Muscle layer of duodenum (tissue), 2 donors: ENCODE measurements at regions not wholly inside any gene's neighbourhood (a gene's known extent, or its start where the extent isn't known, plus 50 kb on each side); places are given as distances from the start of the nearest gene placed in this dataset.

ENCODE experiments used
- H3K27ac ChIP-seq: one replicate; pipeline ENCODE4 v1.7.0; 2013; ENCODE audit warnings: mild to moderate bottlenecking, low read length
- H3K27me3 ChIP-seq: one replicate; pipeline ENCODE4 v1.7.0; 2013; ENCODE audit warnings: low read depth, mild to moderate bottlenecking, control low read depth, low read length
- H3K36me3 ChIP-seq, 2 donors: one replicate each; pipeline ENCODE4 v1.7.0; 2013; ENCODE audit warnings: low read length in 2 of 2, control low read depth in 1 of 2, mild to moderate bottlenecking in 1 of 2; ENCODE audit not compliant: insufficient read depth in 2 of 2, control insufficient read depth in 1 of 2
- H3K4me1 ChIP-seq, 2 donors: one replicate each; pipeline ENCODE4 v1.7.0; 2013; ENCODE audit warnings: low read length in 2 of 2, mild to moderate bottlenecking in 2 of 2, control low read depth in 1 of 2, moderate library complexity in 1 of 2; ENCODE audit not compliant: insufficient read depth in 2 of 2, control insufficient read depth in 1 of 2
- H3K4me3 ChIP-seq, 2 donors: one replicate each; pipeline ENCODE4 v1.7.0; 2013; ENCODE audit warnings: low read length in 2 of 2, low read depth in 1 of 2, mild to moderate bottlenecking in 1 of 2
- H3K9me3 ChIP-seq, 2 donors: one replicate each; pipeline ENCODE4 v1.7.0; 2013; ENCODE audit warnings: low read length in 2 of 2, control low read depth in 1 of 2, mild to moderate bottlenecking in 1 of 2; ENCODE audit not compliant: control insufficient read depth in 1 of 2
- donor health status: healthy.

- Histone ChIP-seq H3K27me3 (no peaks in the 10 kb centered on the region), H3K9me3 (no peaks in the 10 kb centered on the region), H3K27ac (no peak overlapping the region), H3K36me3 (no peaks in the 10 kb centered on the region), H3K4me3 (no peak overlapping the region), H3K4me1 (no peaks in the 10 kb centered on the region)
These were observed 108.1 kb upstream of the IGFBP3 start for GRCh38 chr7:46029111-46029704.

GRCh38 chr7:46028246-46028645, 107.2 kb upstream of the IGFBP3 start:
- Histone ChIP-seq H3K27me3 (no peaks in the 10 kb centered on the region), H3K9me3 (no peaks in the 10 kb centered on the region), H3K27ac (no peak overlapping the region), H3K4me1 (no peaks in the 10 kb centered on the region), H3K36me3 (no peaks in the 10 kb centered on the region), H3K4me3 (no peak overlapping the region)

- Histone ChIP-seq H3K9me3 (no peaks in the 10 kb centered on the region), H3K4me1 (no peaks in the 10 kb centered on the region), H3K27me3 (no peaks in the 10 kb centered on the region), H3K27ac (no peak overlapping the region), H3K36me3 (no peaks in the 10 kb centered on the region), H3K4me3 (no peak overlapping the region)
These were observed 105.7 kb upstream of the IGFBP3 start for GRCh38 chr7:46026741-46027140.

- Histone ChIP-seq H3K9me3 (no peaks in the 10 kb centered on the region), H3K4me1 (no peaks in the 10 kb centered on the region), H3K36me3 (no peaks in the 10 kb centered on the region), H3K27ac (no peak overlapping the region), H3K27me3 (no peaks in the 10 kb centered on the region), H3K4me3 (no peak overlapping the region)
These were observed 103.3 kb upstream of the IGFBP3 start for GRCh38 chr7:46024263-46024916.

- H3K36me3 ChIP-seq: no peaks in the 10 kb centered on the region
These were observed 101.3 kb upstream of the IGFBP3 start for GRCh38 chr7:46022397-46022796.

DNA sequence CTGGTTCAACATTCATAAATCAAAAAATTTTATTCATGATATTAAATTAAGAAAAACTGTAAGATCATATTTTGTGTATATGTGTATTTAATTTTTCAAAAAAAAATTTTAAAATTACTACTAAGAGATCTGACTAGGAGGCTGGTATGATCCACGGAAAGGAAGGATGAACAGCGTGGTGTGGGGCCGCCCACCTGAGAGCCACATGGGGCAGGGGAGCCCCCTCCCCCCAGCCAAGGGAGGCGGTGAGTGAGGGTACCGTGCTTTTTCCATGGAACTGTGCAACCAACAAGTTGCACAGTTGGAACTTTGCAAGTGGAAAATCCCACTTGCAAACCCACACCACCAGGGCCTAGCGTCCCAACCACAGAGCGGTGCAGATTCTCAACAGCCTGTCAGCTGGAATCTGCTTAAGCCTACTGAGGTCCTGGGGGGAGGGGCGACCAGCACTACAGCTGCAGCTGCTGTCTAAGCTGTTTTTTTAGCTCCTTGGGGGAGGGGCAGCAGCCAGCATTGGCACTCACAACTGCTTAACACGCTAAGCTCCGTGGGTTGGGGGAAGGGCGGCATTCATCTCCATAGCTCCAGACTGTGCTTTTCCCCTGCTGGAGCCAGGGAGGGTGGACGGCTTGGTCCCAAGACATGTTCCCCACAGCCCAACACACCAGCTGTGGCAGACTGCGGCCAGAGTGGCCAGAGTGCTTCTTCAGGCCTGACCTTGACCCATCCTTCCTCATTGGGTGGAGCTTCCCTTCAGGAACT, 94.2 kb upstream of the IGFBP3 start:
- Histone ChIP-seq H3K27ac (no peak overlapping the region), H3K4me3 (peak overlapping the region in 1 of 2 donors; percentile 8), H3K9me3 (no peaks in the 10 kb centered on the region), H3K4me1 (no peaks in the 10 kb centered on the region), H3K27me3 (no peaks in the 10 kb centered on the region), H3K36me3 (no peaks in the 10 kb centered on the region)

More at GRCh38 chr7:46022397-46022796, 101.3 kb upstream of the IGFBP3 start:
- no peak overlapping the region for H3K27ac ChIP-seq
- H3K4me1 ChIP-seq: no peaks in the 10 kb centered on the region
- H3K27me3 ChIP-seq: no peaks in the 10 kb centered on the region
- H3K4me3 ChIP-seq: no peak overlapping the region
- H3K9me3 ChIP-seq: no peaks in the 10 kb centered on the region

DNA sequence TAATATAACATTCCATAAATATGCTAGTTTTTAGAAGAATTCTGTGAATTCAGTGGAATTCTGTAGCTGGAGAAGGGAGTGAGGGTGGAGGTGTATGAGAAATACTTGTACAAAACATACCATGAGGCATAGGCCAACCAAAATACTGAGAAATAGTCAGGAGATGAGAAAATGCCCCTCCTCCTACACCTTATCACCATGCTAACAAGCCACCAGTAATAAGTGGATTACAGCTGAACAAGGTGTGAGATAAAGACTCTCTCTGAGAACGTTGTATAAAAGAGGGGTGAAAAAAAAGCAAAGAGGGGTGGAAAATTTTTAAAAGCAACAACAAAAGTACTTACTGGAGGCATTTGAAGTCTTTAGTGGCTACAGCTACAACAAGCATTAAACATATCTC, 90.4 kb upstream of the IGFBP3 start:
- H3K27me3 ChIP-seq: no peaks in the 10 kb centered on the region
- no peaks in the 10 kb centered on the region for H3K9me3 ChIP-seq
- H3K27ac ChIP-seq: no peak overlapping the region
- no peaks in the 10 kb centered on the region for H3K36me3 ChIP-seq
- H3K4me1 ChIP-seq: peaks cover 0 to 3% of the 10 kb centered on the region in 2 donors
- no peak overlapping the region for H3K4me3 ChIP-seq

DNA sequence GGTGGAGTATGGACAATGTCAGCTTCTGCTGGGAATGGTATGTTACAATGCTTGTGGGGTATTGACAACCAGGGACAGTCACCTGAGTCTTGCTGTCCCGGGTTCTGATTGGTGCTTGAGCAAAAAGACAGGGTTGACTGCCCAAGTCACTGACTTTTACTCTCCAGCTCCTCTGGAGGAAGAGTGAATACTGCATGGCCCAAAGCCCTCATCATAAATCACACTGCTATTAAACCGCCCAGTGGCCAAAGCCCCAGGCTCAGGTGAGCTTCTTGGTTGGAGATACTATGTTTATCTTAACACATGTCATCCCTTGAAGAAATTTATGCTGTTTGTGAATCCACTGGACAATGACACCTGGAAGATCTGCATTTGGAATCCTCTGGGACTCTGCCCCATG, 90.0 kb upstream of the IGFBP3 start:
- Histone ChIP-seq H3K4me3 (no peak overlapping the region), H3K9me3 (no peaks in the 10 kb centered on the region), H3K27me3 (no peaks in the 10 kb centered on the region), H3K36me3 (no peaks in the 10 kb centered on the region), H3K27ac (no peak overlapping the region), H3K4me1 (peaks cover 0 to 3% of the 10 kb centered on the region in 2 donors)

DNA sequence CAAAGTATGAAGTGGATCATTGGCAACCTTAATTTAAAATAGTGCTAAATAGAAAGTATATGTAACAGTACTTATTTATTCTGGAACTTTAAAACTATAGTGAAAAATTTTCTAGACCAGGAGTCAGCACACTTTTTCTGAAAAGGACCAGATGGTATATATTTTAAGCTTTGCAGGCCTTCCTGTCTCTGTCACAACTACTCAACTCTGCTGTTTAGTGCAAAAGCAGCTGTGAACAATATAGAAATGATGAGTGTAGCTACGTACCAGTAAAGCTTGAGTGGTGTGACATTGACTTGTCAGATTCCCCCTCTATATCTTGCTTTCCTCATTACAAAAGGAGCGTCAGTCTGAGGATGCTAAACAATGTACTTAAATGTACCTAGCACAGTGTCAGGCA, 88.1 kb upstream of the IGFBP3 start:
- peaks cover 0 to 3% of the 10 kb centered on the region in 2 donors for H3K4me1 ChIP-seq
- no peaks in the 10 kb centered on the region for H3K36me3 ChIP-seq
- H3K9me3 ChIP-seq: no peaks in the 10 kb centered on the region
- H3K4me3 ChIP-seq: no peak overlapping the region
- no peak overlapping the region for H3K27ac ChIP-seq
- H3K27me3 ChIP-seq: no peaks in the 10 kb centered on the region

GRCh38 chr7:46007990-46008643, 87.0 kb upstream of the IGFBP3 start:
- H3K9me3 ChIP-seq: no peaks in the 10 kb centered on the region
- no peaks in the 10 kb centered on the region for H3K36me3 ChIP-seq
- no peaks in the 10 kb centered on the region for H3K27me3 ChIP-seq
- H3K4me1 ChIP-seq: peaks cover 0 to 3% of the 10 kb centered on the region in 2 donors
- no peak overlapping the region for H3K4me3 ChIP-seq
- peak overlapping the region; percentile 40 for H3K27ac ChIP-seq

DNA sequence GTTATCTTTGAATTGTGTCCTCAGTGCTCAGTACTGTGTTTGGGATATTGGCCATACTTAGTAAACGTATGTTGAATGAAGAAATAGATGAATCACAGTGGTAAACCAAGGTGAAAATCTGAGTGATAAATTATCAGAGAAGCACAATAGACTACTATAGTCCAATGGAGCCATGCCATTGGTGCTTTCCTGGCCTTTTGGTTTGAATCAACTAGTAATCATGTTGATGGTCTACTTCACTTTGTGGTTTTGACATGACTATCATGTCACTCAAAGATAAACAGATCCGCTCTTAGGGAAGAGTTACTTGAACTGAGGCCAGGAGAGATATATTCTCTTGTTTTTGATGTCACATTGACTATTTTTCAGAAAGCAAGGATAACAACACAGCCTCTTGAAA, 86.1 kb upstream of the IGFBP3 start:
- Histone ChIP-seq H3K27me3 (no peaks in the 10 kb centered on the region), H3K27ac (no peak overlapping the region), H3K9me3 (no peaks in the 10 kb centered on the region), H3K4me3 (no peak overlapping the region), H3K36me3 (no peaks in the 10 kb centered on the region), H3K4me1 (peaks cover 0 to 3% of the 10 kb centered on the region in 2 donors)
